DMS79 (cell line): ENCODE measurements at regions not wholly inside any gene's neighbourhood (a gene's known extent, or its start where the extent isn't known, plus 50 kb on each side); places are given as distances from the start of the nearest gene placed in this dataset.
A peak's percentile ranks its signal among the peaks of the same experiment; 100 is the strongest.

Source experiments
- DNase-seq: peaks from one replicate; lab custom pipeline; 2025; lab: John Stamatoyannopoulos, UW

- DNase-seq: no peak
These were observed 616.9 kb downstream of the ZIC1 start for GRCh38 chr3:148026009-148026588.

DNA sequence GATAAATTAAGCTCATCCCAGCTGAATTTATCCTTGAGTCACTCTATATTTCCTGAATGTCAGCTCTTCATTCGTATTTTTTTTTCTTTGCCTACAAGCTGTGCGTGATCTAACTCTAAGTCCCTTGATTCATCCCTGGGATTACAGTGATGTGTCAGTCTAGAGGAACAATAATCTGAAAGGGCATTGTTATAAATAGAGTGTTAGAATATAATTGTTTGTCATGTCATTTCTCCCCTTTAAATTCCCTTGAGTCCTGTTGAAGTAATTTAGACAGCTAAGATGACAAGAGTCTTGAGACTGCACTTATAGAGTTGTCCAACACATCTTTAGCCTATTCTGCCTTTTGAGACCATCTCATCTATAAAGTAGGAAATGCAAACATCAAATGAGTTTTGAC, 621.8 kb downstream of the ZIC1 start:
- DNase-seq: no peak

DNA sequence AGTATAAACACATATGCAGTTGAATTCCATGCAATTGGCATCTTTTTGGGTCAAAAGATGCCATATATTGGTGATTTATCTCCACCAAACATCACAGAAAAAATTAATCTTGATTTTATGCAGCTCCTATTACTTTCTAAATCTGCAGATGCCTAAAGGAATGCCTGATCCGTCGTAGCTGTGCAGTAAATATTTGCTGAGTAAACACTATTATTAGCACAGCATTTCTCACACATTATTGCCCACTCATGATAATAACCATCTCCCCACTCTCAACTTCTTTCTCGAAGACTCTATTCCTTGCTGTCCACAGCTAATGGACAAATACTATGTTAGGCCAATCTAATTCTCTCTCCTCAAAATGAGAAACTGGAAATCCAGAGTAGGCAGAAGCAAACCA, 625.2 kb downstream of the ZIC1 start:
- DNase-seq: no peak

DNA sequence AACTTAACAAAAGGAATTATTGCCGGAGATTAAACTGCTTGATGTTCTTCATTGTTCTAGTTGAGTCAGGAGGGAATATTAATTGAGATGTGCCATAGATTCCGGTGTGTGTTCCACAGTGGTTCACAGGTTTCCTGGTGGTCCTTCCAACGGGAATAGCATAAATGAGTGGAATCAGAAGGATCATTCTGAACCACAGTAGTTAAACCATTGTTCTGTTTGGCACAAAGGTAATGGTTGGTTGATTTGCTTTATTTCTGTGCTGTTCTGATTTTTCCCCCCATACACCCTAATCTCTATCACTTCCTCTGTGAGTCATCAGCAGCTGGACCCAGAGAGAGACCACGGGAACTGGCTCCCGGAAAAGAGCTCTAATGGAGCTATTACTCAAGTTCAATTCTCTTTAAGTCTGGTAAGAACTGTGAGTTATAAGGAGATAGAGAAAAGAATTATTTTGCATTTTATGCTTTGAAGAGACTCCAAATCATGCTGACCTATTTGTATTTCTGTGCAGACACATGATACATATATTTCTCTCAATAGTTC, 627.2 kb downstream of the ZIC1 start:
- no peak for DNase-seq

GRCh38 chr3:148042663-148043445, 633.7 kb downstream of the ZIC1 start:
- DNase-seq: no peak

DNA sequence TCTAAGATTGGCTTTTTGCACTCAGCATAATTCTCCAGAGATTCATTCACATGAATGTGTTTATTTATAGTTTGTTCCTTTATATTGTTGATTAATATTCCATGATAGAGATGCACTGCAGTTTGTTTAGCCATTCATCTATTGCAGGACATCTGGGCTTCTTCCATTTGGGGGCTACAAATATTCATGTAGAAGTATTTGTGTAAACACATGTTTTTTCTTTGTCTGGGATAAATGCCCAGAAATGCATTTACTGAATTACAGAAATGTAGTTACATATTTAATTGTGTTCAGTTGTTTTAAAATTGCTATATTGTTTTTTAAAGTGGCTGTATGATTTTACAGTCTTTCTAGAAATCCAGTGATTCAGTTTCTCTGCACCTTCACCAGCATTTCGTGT, 635.0 kb downstream of the ZIC1 start:
- DNase-seq: no peak

DNA sequence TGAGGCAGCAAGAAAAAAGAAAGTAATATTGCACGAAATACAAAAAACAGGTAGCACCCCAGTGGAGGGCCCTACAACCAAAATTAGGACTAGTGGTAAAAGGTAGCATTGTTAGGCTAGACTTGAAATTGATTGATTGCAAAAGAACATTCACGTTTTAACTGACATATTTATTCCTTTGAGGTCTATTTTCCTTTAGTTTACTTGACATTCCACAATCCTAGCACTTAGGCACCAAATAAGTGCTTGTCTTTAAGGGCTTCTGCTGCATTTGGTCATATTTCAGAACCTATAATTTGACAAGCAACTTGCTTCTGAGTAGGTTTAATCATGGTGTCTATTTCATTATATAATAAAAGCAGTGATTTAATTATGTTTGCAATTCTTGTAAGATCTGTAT, 642.7 kb upstream of the AGTR1 start:
- DNase-seq: no peak

GRCh38 chr3:148062590-148062989, 635.1 kb upstream of the AGTR1 start:
- peak; percentile 20 for DNase-seq

GRCh38 chr3:148066802-148067201, 630.9 kb upstream of the AGTR1 start:
- no peak for DNase-seq

DNA sequence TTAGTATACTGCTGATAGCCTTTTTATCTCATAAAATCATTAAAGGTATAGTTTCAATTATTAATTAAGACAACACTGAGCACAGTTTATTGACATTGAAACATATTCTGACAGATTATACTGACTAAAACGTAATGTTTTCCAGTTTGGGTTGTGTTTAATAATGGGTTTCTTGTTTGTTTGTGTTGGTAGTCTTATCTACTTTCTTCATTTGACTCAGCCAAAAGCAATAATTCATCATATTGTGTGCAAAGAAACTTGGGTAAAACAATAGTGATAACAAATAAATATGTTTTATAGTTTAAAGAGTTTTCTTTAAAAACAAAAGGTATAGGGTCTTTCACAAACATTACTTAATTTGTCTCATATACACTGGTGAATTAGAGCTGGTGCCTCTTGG, 629.2 kb upstream of the AGTR1 start:
- no peak for DNase-seq

DNA sequence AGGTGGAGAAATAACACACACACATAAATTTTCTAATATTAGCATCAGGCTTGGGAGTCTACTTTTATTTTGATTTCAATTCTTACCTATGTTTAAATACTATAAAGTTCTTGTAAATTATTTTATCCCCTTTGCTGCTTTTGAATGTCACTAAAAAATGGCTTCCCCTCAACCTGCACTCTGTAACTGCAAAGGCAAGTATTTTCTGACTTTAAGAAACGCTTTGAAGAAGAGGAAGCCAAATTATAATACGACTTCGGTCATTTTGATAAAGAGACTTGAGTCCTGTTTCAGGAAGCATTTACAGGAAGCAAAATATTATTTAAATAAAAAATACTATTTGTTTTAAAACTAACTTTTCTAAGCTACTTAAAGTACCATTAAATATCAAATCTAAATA, 627.7 kb upstream of the AGTR1 start:
- DNase-seq: no peak

GRCh38 chr3:148073721-148074456, 623.8 kb upstream of the AGTR1 start:
- no peak for DNase-seq

- no peak for DNase-seq
These were observed 622.8 kb upstream of the AGTR1 start for GRCh38 chr3:148074946-148075345.

GRCh38 chr3:148075771-148076716, 621.7 kb upstream of the AGTR1 start:
- DNase-seq: no peak

- DNase-seq: no peak
These were observed 620.3 kb upstream of the AGTR1 start for GRCh38 chr3:148077318-148077923.

DNA sequence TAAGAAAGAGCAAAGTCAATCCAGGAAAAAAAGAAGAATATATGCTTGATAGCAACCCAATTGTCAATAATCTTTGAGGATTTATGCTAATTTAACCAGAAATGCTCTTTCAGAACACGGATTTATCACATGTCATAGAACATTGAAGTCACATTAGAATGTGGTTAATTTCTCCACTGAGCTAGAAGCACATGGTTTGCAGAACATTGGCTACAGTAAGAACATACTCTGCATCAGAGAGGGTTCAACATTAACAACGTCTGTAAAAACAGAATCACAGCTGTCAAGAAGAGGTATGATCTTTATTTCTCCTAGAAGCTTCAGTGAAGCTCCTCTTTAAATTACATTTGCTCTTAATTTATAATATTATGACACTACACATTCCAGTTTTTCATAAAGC, 619.7 kb upstream of the AGTR1 start:
- DNase-seq: no peak

DNA sequence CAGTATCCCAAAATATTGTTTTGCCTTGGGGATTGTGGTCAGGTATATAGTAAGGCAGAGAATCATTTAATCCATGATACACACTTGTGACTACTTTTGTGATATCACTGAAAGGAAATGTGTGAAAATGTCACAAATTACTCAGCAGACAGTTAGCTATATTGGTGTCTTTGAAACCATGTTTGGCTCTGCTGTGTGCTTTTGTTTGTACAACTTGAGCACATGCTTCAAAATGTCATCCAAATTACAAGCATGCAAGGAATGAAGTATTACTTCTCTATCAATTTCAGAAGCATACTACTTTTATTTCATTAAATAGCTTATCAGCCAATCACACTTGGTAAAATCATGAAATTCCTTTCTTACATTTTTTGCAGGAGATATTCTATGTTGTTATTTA, 619.0 kb upstream of the AGTR1 start:
- DNase-seq: no peak

DNA sequence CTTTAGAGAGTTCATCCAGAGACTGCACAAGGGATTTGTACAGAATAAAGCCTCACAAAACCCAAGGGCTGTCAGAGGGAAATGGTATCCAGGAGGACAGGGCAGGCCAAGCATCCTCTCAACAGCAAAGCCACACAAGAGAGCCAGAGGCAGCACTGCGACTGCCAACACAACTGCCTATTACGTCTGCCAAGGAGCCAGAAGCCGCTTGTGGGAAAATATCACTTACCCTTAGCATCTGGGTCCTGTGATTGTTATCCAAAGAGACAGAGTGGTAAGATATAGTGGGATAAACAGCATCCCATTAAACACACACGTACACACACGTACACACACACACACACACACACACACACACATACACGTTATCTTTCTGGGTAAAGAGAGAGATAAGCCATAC, 618.3 kb upstream of the AGTR1 start:
- no peak for DNase-seq

DNA sequence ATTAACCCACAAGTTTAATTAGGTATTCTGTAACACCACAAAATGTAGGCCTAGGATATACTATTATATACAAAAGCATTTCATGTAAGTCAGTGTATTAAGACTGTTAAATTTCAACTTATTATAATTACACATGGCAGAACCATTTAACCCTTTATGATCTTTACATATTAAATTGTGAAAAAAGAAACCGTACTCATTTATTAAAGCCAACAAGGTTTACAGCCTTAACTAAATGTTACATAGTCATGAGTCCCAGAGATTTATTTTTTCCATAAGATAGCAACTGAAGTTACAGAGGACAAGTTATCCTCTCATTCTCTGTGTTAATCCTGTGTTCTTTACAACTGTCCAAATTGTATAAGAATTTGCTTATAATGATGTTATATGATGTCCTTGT, 615.8 kb upstream of the AGTR1 start:
- no peak for DNase-seq

DNA sequence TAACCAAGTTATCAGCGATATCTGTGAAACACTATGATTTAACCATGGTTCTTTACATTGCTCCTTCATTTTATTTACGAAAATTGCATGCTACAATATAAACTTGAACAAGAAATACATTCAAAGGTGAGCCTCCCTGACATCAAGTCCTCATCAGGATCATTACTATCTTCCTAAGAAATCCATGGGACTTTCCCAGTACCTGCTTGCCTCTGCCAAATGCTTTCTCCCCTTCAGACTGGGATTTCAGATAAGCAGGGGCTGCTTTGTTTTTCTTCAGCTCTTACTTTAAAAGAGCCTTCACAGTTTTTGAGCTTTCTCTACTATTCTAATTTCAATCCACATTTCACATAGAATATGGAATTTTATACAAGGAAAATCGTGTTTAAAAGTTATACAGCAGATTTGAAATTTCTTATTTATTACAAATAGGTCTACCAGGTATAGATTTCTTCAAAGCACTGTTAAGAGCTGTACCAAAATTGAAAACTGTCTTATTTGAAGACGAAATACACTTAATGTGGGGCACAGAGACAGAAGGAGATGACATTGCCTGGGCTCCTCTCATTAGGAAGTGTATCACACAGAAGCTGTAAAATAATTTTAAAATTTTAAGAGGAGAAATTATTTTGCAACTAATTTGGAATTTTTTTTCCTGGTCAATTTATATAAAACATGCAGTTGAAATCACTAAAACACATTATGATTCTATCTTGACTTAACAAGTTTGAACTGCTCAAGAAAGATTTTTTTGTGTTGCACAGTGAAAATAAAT, 615.0 kb upstream of the AGTR1 start:
- DNase-seq: no peak
